Heart left ventricle (tissue), 16 donors: ENCODE measurements at regions not wholly inside any gene's neighbourhood (a gene's known extent, or its start where the extent isn't known, plus 50 kb on each side); places are given as distances from the start of the nearest gene placed in this dataset.
"Not testable (repeated sequence)": the region's sequence is repeated elsewhere in the genome, so short reads cannot be mapped to it uniquely, and the experiment has no call there.

Source experiments
- ATAC-seq, 4 donors: fragments of 200-7000 bp; cut with Tn5 transposase; one replicate each; pipeline ENCODE4 v1.9.1; 2020 to 2022; ENCODE audit warnings: moderate library complexity in 4 of 4, mild to moderate bottlenecking in 3 of 4, moderate number of reproducible peaks in 1 of 4
- DNase-seq, 5 donors: peaks; one replicate each; pipeline ENCODE4 v3.0.0-alpha.2; 2020
- H3K27ac ChIP-seq, 12 donors: fragments of 200-600 bp; sonication (generic) in 4 of 12; one replicate each; pipeline versions ENCODE4 v1.5.0 to v1.8.0; 2016 to 2022; ENCODE audit warnings: mild to moderate bottlenecking in 2 of 12
- H3K27me3 ChIP-seq, 9 donors: fragments of 200-600 bp; sonication (generic) in 2 of 9; one replicate each; pipeline versions ENCODE4 v1.5.1 to v1.8.0; 2016 to 2022; ENCODE audit warnings: mild to moderate bottlenecking in 3 of 9
- H3K36me3 ChIP-seq, 9 donors: fragments of 200-600 bp; sonication (generic) in 2 of 9; one replicate each; pipeline versions ENCODE4 v1.5.0 to v1.8.0; 2018 to 2022; ENCODE audit warnings: mild to moderate bottlenecking in 2 of 9
- H3K4me1 ChIP-seq, 12 donors: fragments of 200-600 bp; sonication (generic) in 4 of 12; one replicate each; pipeline versions ENCODE4 v1.5.0 to v1.8.0; 2016 to 2022; ENCODE audit warnings: mild to moderate bottlenecking in 3 of 12
- H3K4me3 ChIP-seq, 12 donors: fragments of 200-600 bp; sonication (generic) in 4 of 12; one replicate each; pipeline versions ENCODE4 v1.5.0 to v1.8.0; 2017 to 2022; ENCODE audit warnings: mild to moderate bottlenecking in 9 of 12, moderate library complexity in 4 of 12
- H3K9me3 ChIP-seq, 12 donors: fragments of 200-600 bp; sonication (generic) in 4 of 12; one replicate each; pipeline versions ENCODE4 v1.5.0 to v1.8.0; 2016 to 2022; ENCODE audit warnings: mild to moderate bottlenecking in 1 of 12
- POLR2A ChIP-seq, 2 donors: fragments of 450-650 bp; IDR thresholded peaks; one replicate each; pipeline ENCODE4 v1.6.1; 2017; ENCODE audit warnings: antibody characterized with exemption in 2 of 2, mild to moderate bottlenecking in 2 of 2, moderate library complexity in 2 of 2
- WGBS, 4 donors: extraction: QIAGEN DNeasy Blood & Tissue Kit in 2 of 4; methylation state at CpG; one replicate each; pipeline versions ENCODE4 v1.1.5 to v1.1.7; 2013 to 2018; 5-methylcytosine and 5-hydroxymethylcytosine counted together
- intact Hi-C, 10 donors: fragments of 100-400 bp; cut with DNase I; formaldehyde crosslinking; loops; one replicate each; pipeline versions ENCODE4 v1.11.1 to v1.14.2; 2022
- TF ChIP-seq, protein P1 (sequence below), 12 donors: fragments of 200-600 bp; sonication (generic) in 4 of 12; IDR thresholded peaks; one replicate each; pipeline versions ENCODE4 v1.5.0 to v1.8.0; 2018 to 2022; ENCODE audit warnings: antibody characterized with exemption in 12 of 12, mild to moderate bottlenecking in 5 of 12
- donor health status: ischemic (EF 13 %, LVEDD 7.1; RV severe dilation, severe dysfunction).
- donor health status: healthy with polysubstance abuse.
- donor health status: DM: no; HTN: yes; CAD: no.
- donor health status: DM: no; HTN: no; CAD: no.
- donor health status: ischemic (EF 25% LVEDD 6.9; RV normal size, moderate dysfunction).
- donor health status: ischemic (EF 25% LVEDD 5.7; RV mildly dilated, moderate dysfunction).
- donor health status: healthy.
- donor health status: DM: yes; HTN: yes; CAD: no.
- donor health status: ischemic (EF 35%, LVEDD 5.7; RV mildly dilated, moderate dysfunction).
- donor health status: nonischemic (EF 11% LVEDD 7.7; RV severe dilation, severe dysfunction).
- donor health status: DM: yes; HTN: yes; CAD: no.
- donor health status: PGD.
- donor health status: ischemic (EF 29% LVEDD 5.4; RV normal size, mild dysfunction).
- donor health status: nonischemic (EF 23%, LVEDD 6.1; RV moderate dilation, normal function).

DNA sequence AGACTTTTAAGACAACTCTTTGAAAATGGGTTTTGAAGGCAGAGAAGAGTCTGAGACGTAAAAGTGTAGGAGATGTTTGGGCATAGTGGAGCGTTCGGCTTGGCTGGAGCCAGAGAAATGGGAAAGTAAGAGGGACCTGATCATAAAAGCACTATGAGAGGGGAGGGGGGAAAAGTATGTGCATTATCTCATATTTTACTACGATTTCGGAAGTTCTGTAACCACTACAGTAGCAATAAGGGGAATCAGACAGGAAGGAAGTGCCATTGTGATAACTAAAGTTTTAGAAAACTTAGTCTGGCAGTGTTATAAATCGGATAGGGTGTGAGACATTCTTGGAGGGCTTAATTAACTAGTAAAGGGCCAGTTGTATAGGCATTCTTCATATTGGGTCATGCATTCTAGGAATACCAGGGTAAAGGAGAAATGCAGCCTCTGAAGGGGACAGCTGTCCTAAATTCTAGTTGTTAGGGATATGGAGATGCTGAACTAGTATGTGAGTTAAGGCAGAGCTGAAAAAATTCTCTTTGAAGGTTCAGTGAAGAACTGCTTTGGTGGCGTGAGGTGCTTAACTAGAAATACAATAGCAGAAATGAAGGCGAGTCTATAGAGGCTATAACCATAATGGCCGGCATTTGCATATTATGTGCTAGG lies 83.8 kb upstream of the FREM1 start:
- ATAC-seq, result no peak
- intact Hi-C loops, result no loop called here
- no peak for DNase-seq
- Histone ChIP-seq H3K4me1 (peaks cover 0 to 22% (median 0%) of the 10 kb centered on the region in 12 donors), H3K27ac (peak overlapping the region in 7 of 12 donors; percentile 41 to 70 (median 52)), H3K9me3 (no peaks in the 10 kb centered on the region), H3K27me3 (no peaks in the 10 kb centered on the region), H3K4me3 (peak overlapping the region; percentile 34 to 77 (median 61)), H3K36me3 (no peaks in the 10 kb centered on the region)
- TF ChIP-seq, protein P1, sequence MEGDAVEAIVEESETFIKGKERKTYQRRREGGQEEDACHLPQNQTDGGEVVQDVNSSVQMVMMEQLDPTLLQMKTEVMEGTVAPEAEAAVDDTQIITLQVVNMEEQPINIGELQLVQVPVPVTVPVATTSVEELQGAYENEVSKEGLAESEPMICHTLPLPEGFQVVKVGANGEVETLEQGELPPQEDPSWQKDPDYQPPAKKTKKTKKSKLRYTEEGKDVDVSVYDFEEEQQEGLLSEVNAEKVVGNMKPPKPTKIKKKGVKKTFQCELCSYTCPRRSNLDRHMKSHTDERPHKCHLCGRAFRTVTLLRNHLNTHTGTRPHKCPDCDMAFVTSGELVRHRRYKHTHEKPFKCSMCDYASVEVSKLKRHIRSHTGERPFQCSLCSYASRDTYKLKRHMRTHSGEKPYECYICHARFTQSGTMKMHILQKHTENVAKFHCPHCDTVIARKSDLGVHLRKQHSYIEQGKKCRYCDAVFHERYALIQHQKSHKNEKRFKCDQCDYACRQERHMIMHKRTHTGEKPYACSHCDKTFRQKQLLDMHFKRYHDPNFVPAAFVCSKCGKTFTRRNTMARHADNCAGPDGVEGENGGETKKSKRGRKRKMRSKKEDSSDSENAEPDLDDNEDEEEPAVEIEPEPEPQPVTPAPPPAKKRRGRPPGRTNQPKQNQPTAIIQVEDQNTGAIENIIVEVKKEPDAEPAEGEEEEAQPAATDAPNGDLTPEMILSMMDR (IDR thresholded peaks at IDR 0.05), result no peak
- no peak for TF ChIP-seq POLR2A (IDR thresholded peaks at IDR 0.05)
- WGBS, 4 donors, result 61 to 70% (median 63%) methylated on average over 9 of the region's 9 CpGs

DNA sequence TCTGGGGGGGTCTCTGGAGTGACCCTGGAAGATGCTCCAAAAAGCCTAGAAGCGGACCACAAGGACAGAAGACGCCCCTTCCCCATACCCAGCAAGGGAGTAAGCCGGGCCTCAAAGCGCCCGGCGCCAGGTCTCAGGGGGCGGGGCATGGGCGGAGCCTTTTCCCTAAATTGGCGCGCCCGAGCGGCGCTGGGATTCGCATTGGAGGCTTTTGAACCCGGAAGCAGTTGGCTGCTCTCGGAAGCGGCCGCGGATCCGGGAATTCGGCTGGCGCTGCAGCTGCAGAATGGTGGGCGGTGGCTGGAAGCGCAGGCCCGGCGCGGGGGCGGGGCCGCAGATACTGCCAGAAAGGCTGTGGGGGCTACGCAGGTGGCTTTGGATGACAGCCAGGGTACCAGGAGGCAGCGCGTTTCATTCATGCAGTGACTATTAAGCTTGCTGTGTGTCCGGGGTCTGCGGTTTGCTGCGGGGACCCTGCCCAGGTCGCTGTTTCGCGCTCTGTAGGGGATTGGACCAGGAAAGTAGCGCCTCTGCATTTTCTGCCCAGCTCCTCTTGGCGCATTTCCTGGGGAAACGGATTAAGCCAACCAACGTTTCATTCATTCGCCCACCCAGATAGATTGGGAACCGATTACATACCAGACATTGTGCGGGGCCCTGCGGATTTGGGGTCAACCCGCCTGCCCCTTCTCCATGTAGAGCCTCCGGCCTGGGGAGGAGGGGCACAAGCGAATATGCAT lies 83.0 kb upstream of the FREM1 start:
- ATAC-seq (peak; percentile 95 to 99 (median 98)), DNase-seq (peak; percentile 89 to 92 (median 92))
- TF ChIP-seq, protein P1 (IDR thresholded peaks at IDR 0.05), result no peak
- no peak for TF ChIP-seq POLR2A (IDR thresholded peaks at IDR 0.05)
- intact Hi-C loops, result no loop called here
- H3K4me3 ChIP-seq, result peak overlapping the region; percentile 34 to 77 (median 61)
- peaks cover 0 to 22% (median 0%) of the 10 kb centered on the region in 12 donors for H3K4me1 ChIP-seq
- no peaks in the 10 kb centered on the region for H3K9me3 ChIP-seq
- WGBS, 4 donors, result 5 to 16% (median 7%) methylated on average over 32 to 49 of the region's 49 CpGs
- no peaks in the 10 kb centered on the region for H3K36me3 ChIP-seq
- H3K27ac ChIP-seq, result peak overlapping the region in 9 of 12 donors; percentile 22 to 70 (median 52)
- no peaks in the 10 kb centered on the region for H3K27me3 ChIP-seq

GRCh38 chr9:14992516-14992915 lies 82.3 kb upstream of the FREM1 start:
- H3K4me1 ChIP-seq, result peaks cover 0 to 22% (median 0%) of the 10 kb centered on the region in 12 donors
- peak overlapping the region in 11 of 12 donors; percentile 47 to 77 (median 61) for H3K4me3 ChIP-seq
- DNase-seq, result no peak
- WGBS, 4 donors, result 67 to 87% (median 81%) methylated on average over 5 of the region's 5 CpGs
- H3K9me3 ChIP-seq, result no peaks in the 10 kb centered on the region
- no peaks in the 10 kb centered on the region for H3K27me3 ChIP-seq
- TF ChIP-seq POLR2A (IDR thresholded peaks at IDR 0.05), result no peak
- TF ChIP-seq, protein P1 (IDR thresholded peaks at IDR 0.05), result no peak
- H3K27ac ChIP-seq, result peak overlapping the region in 4 of 12 donors; percentile 41 to 70 (median 56)
- no peaks in the 10 kb centered on the region for H3K36me3 ChIP-seq
- no peak for ATAC-seq
- intact Hi-C loops, result no loop called here

GRCh38 chr9:14992081-14992480 lies 81.9 kb upstream of the FREM1 start:
- Histone ChIP-seq H3K36me3 (no peaks in the 10 kb centered on the region), H3K27me3 (no peaks in the 10 kb centered on the region), H3K4me3 (peak overlapping the region in 2 of 12 donors; percentile 68 to 77), H3K4me1 (peaks cover 0 to 22% (median 0%) of the 10 kb centered on the region in 12 donors), H3K9me3 (no peaks in the 10 kb centered on the region), H3K27ac (no peak overlapping the region)
- intact Hi-C loops, result no loop called here
- TF ChIP-seq, protein P1 (IDR thresholded peaks at IDR 0.05), result no peak
- TF ChIP-seq POLR2A (IDR thresholded peaks at IDR 0.05), result no peak
- 88 to 96% (median 89%) methylated on average over 9 of the region's 9 CpGs for WGBS, 4 donors
- ATAC-seq (no peak), DNase-seq (no peak)

- H3K36me3 ChIP-seq, intact Hi-C loops, H3K9me3 ChIP-seq, ATAC-seq, H3K27ac ChIP-seq, DNase-seq, H3K27me3 ChIP-seq, H3K4me3 ChIP-seq: not testable (repeated sequence)
- peaks cover 0 to 22% (median 0%) of the 10 kb centered on the region in 12 donors for H3K4me1 ChIP-seq
- WGBS, 4 donors, result 87 to 94% (median 91%) methylated on average over 6 of the region's 6 CpGs
Measured at GRCh38 chr9:14990647-14991046, 80.4 kb upstream of the FREM1 start.
